ENCODE measurements at regions not wholly inside any gene's neighbourhood (a gene's known extent, or its start where the extent isn't known, plus 50 kb on each side); places are given as distances from the start of the nearest gene placed in this dataset.
"Not testable (repeated sequence)": the region's sequence is repeated elsewhere in the genome, so short reads cannot be mapped to it uniquely, and the experiment has no call there.

GRCh38 chr13:22979952-22980351 lies 200.8 kb upstream of the SGCG start:
- no peak for DNase-seq (ENCODE audit: low spot score)

GRCh38 chr13:22980936-22981335 lies 199.8 kb upstream of the SGCG start:
- no peak for DNase-seq (ENCODE audit: low spot score)

GRCh38 chr13:22993148-22993547 lies 187.6 kb upstream of the SGCG start:
- DNase-seq (ENCODE audit: low spot score): no peak

GRCh38 chr13:23003446-23003845 lies 177.3 kb upstream of the SGCG start:
- DNase-seq (ENCODE audit: low spot score): no peak

- no peak for DNase-seq (ENCODE audit: low spot score)
Measured at GRCh38 chr13:23007426-23007825, 173.4 kb upstream of the SGCG start.

- no peak for DNase-seq (ENCODE audit: low spot score)
Measured at GRCh38 chr13:23018143-23018542, 162.6 kb upstream of the SGCG start.

GRCh38 chr13:23020246-23020843 lies 160.4 kb upstream of the SGCG start:
- peak; percentile 25 for DNase-seq (ENCODE audit: low spot score)

- DNase-seq (ENCODE audit: low spot score): no peak
Measured at GRCh38 chr13:23021906-23022305, 158.9 kb upstream of the SGCG start.

- DNase-seq (ENCODE audit: low spot score): no peak
Measured at GRCh38 chr13:23022704-23023103, 158.1 kb upstream of the SGCG start.

GRCh38 chr13:23025864-23026608 lies 154.7 kb upstream of the SGCG start:
- no peak for DNase-seq (ENCODE audit: low spot score)

- DNase-seq (ENCODE audit: low spot score): no peak
Measured at GRCh38 chr13:23039266-23039935, 141.4 kb upstream of the SGCG start.

- no peak for DNase-seq (ENCODE audit: low spot score)
Measured at GRCh38 chr13:23042181-23042580, 138.6 kb upstream of the SGCG start.

- no peak for DNase-seq (ENCODE audit: low spot score)
Measured at GRCh38 chr13:23044906-23045305, 135.9 kb upstream of the SGCG start.

- no peak for DNase-seq (ENCODE audit: low spot score)
Measured at GRCh38 chr13:23050126-23050525, 130.7 kb upstream of the SGCG start.

- not testable (repeated sequence) for DNase-seq (ENCODE audit: low spot score)
Measured at GRCh38 chr13:23053711-23054110, 127.1 kb upstream of the SGCG start.

GRCh38 chr13:23059173-23059572 lies 121.6 kb upstream of the SGCG start:
- DNase-seq (ENCODE audit: low spot score): no peak

GRCh38 chr13:23060959-23061358 lies 119.8 kb upstream of the SGCG start:
- no peak for DNase-seq (ENCODE audit: low spot score)

- no peak for DNase-seq (ENCODE audit: low spot score)
Measured at GRCh38 chr13:23067129-23067528, 113.7 kb upstream of the SGCG start.

- DNase-seq (ENCODE audit: low spot score): no peak
Measured at GRCh38 chr13:23069566-23069965, 111.2 kb upstream of the SGCG start.

GRCh38 chr13:23074075-23074828 lies 106.5 kb upstream of the SGCG start:
- DNase-seq (ENCODE audit: low spot score): no peak

- DNase-seq (ENCODE audit: low spot score): no peak
Measured at GRCh38 chr13:23081220-23081619, 99.6 kb upstream of the SGCG start.

GRCh38 chr13:23081901-23082300 lies 98.9 kb upstream of the SGCG start:
- DNase-seq (ENCODE audit: low spot score): no peak
